ENCODE measurements at regions not wholly inside any gene's neighbourhood (a gene's known extent, or its start where the extent isn't known, plus 50 kb on each side); places are given as distances from the start of the nearest gene placed in this dataset.

- TF ChIP-seq CTCF (IDR thresholded peaks at IDR 0.05) (no peak), ZFX (IDR thresholded peaks at IDR 0.05; ENCODE audit: borderline replicate concordance) (no peak)
Measured at GRCh38 chr2:124995185-124995912, 970.3 kb downstream of the CNTNAP5 start.

Data from 22Rv1 (cell line).